ENCODE measurements at regions not wholly inside any gene's neighbourhood (a gene's known extent, or its start where the extent isn't known, plus 50 kb on each side); places are given as distances from the start of the nearest gene placed in this dataset.

GRCh38 chrX:26328608-26329319 lies 112.8 kb downstream of the MAGEB5 start:
- intact Hi-C loops (cut with DNase I), result no loop called here
- Histone ChIP-seq H3K36me3 (no peaks in the 10 kb centered on the region), H3K27ac (no peak overlapping the region), H3K4me3 (no peak overlapping the region), H3K4me1 (no peaks in the 10 kb centered on the region), H3K27me3 (no peaks in the 10 kb centered on the region), H3K9me3 (no peaks in the 10 kb centered on the region)
- no peak for TF ChIP-seq CTCF (IDR thresholded peaks at IDR 0.05)
- DNase-seq (ENCODE audit: low spot score in 2 of 2), result no peak

GRCh38 chrX:26309262-26309661 lies 93.3 kb downstream of the MAGEB5 start:
- intact Hi-C loops (cut with DNase I), result no loop called here
- Histone ChIP-seq H3K27me3 (no peaks in the 10 kb centered on the region), H3K4me3 (no peak overlapping the region), H3K36me3 (no peaks in the 10 kb centered on the region), H3K4me1 (no peaks in the 10 kb centered on the region), H3K27ac (no peak overlapping the region), H3K9me3 (no peaks in the 10 kb centered on the region)
- TF ChIP-seq CTCF (IDR thresholded peaks at IDR 0.05), result no peak
- no peak for DNase-seq (ENCODE audit: low spot score in 2 of 2)

GRCh38 chrX:26295425-26295824 lies 79.5 kb downstream of the MAGEB5 start:
- TF ChIP-seq CTCF (IDR thresholded peaks at IDR 0.05), result no peak
- Histone ChIP-seq H3K4me1 (no peaks in the 10 kb centered on the region), H3K27me3 (no peaks in the 10 kb centered on the region), H3K9me3 (no peaks in the 10 kb centered on the region), H3K27ac (no peak overlapping the region), H3K4me3 (no peak overlapping the region), H3K36me3 (no peaks in the 10 kb centered on the region)
- DNase-seq (ENCODE audit: low spot score in 2 of 2), result no peak
- intact Hi-C loops (cut with DNase I), result no loop called here

GRCh38 chrX:26286836-26287235 lies 70.9 kb downstream of the MAGEB5 start:
- H3K27me3 ChIP-seq, result no peaks in the 10 kb centered on the region
- H3K36me3 ChIP-seq, result no peaks in the 10 kb centered on the region
- H3K27ac ChIP-seq, result no peak overlapping the region
- no peaks in the 10 kb centered on the region for H3K4me1 ChIP-seq
- DNase-seq (ENCODE audit: low spot score in 2 of 2), result no peak
- H3K4me3 ChIP-seq, result no peak overlapping the region
- no peak for TF ChIP-seq CTCF (IDR thresholded peaks at IDR 0.05)
- intact Hi-C loops (cut with DNase I), result no loop called here
- H3K9me3 ChIP-seq, result no peaks in the 10 kb centered on the region
